Left kidney (tissue), 1 donor: ENCODE measurements at regions not wholly inside any gene's neighbourhood (a gene's known extent, or its start where the extent isn't known, plus 50 kb on each side); places are given as distances from the start of the nearest gene placed in this dataset.

Source experiments
- DNase-seq: peaks from one replicate; pipeline ENCODE4 v3.0.0-alpha.2; 2013

GRCh38 chr4:23166919-23167318 is 474.2 kb downstream of the GBA3 start:
- no peak for DNase-seq

- DNase-seq, result no peak
Observed at GRCh38 chr4:23166407-23166806, 473.7 kb downstream of the GBA3 start.

DNA sequence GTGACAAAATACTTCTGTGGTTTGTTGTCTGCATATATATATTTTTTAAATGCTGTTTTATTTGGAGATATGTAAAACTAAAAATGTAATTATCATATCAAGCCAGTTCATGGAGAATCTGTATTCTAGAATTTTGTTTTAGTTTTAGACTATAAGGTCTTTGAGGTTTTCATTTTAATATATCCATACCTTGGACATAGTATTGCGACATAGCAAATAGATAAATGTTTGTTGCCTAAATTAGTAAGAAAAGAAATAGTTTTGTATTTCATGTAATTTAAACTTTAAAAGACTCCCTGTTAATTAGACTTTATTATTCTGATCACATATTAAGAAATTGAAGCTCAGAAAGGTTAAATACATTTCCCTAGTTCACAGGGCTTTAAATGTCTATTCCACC is 472.9 kb downstream of the GBA3 start:
- no peak for DNase-seq

DNA sequence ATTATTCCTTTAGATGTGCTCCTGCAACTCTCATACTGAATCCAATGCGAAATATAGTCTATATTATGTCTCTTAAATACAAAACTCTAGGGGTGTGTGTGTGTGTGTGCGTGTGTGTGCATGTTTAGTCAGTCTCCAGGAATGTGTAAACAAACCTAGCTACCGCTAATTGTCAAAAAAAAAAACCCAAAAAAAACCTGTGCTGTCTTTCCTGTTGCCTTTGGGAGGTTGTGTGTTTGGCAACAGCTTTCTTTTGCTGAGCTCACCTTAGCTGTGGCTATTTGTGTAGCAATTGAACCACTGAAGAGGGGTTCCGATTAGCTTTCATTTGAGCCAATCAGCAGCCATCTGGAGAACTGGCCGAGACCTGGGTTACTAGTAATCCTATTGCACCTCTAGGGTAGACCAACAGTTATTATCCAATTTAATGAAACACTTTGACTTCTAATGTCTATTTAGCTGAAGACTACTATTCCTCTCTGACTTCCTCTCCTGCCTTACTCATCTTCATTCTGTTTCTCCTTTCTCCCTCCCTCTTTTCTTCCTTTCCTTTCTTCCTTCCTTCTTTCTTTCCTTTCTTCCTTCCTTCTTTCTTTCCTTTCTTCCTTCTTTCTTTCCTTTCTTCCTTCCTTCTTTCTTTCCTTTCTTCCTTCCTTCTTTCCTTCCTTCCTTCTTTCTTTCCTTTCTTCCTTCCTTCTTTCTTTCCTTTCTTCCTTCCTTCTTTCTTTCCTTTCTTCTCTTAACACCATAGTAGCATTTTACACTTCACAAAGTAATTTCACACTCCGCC is 471.1 kb downstream of the GBA3 start:
- no peak for DNase-seq

- no peak for DNase-seq
Observed at GRCh38 chr4:23162275-23162674, 469.5 kb downstream of the GBA3 start.

DNA sequence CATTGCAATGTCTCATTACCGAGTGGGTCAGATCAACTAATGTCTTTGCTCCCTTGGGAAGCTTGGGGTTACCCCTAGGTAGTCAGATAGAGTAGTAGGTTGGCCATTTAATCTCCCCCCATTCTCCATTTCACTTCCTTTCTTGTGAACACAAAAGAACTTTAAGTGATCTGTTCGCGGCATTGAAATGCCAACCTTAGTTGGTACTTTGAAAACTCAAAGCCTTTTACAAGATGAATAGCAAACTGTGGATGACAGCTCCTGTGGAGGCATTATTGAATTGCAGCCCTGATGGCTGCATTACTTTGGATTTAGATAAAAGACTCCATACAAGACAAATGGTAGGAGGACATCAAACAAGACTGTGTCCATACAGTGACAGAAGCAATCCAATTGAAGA is 469.1 kb downstream of the GBA3 start:
- DNase-seq, result no peak

DNA sequence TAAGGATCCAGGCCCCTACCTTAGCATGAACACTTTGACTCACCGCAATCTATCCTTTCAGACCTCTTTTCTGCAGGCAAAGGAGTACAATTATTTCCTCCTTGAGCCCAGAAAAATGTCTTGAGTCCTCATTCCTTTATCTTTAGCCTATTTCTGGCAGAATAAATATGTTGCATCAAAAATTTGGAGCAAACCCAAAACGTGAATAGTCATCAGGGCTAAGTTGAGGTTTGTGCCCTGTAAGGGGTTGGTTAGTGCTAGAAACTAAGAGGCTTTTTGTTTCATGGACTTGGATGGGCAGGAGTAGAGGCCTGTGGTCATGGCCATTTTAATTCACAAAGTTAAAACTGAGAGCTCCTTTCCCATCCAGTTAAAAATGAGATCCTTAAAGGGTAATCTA is 460.3 kb downstream of the GBA3 start:
- no peak for DNase-seq

- DNase-seq, result no peak
Observed at GRCh38 chr4:23149815-23150214, 457.1 kb downstream of the GBA3 start.

- DNase-seq, result no peak
Observed at GRCh38 chr4:23144707-23145106, 452.0 kb downstream of the GBA3 start.

DNA sequence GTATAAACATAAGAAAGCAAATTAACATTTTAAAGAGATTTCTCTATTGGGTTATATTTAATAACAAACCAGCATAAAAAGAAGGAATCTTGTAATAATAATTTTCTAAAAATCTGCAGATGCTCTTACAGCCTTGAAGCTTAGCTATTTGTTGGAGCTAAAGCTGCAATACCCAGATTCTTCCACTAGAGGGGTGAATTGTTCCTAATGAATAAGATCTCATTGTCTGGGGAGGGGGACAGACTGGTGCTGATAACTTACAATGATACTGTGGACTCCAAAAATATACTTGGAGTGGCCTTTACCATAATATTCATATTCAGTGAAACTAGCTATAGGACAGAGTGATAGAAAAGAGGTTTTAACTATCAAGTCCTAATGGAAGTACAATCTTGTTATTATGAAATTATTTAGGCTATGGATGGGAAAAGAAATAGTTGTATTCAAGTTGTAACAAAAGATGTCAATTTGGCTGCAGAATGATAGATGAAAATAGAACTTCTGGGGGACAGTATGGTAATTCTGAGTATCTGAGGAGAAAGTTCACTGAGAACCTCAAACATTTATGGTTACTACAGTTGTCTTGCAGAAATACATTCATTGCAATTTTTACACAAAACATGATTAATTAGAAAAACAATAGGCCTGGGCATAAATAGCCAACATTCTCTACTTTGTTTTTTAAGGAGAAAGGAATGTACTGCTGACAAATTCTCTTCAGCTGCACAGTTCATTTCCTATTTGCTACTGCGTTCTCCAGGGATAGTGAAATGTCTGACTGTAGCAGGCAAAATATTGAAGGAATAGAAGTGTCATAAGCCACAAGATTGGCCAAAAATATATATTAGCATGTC is 443.3 kb downstream of the GBA3 start:
- peak; percentile 33 for DNase-seq

DNA sequence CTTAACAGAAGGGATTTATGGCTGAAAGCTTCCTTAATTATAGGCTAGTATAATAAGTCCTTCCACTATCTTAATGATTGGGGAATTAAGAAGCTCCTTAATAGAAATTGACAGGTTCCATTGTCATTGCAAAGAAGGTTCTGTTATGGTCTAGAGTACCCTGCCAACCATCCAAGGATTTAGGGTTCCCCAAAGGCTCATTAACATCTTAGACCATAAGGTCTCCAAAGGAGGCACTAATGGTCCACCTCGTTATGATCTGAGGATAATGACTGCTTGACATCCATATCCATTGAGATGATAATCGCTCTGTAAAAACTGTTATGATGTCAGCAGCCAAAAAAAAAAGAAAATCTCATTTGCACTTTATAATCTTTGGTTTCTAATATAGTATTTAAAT is 441.6 kb downstream of the GBA3 start:
- DNase-seq, result no peak

DNA sequence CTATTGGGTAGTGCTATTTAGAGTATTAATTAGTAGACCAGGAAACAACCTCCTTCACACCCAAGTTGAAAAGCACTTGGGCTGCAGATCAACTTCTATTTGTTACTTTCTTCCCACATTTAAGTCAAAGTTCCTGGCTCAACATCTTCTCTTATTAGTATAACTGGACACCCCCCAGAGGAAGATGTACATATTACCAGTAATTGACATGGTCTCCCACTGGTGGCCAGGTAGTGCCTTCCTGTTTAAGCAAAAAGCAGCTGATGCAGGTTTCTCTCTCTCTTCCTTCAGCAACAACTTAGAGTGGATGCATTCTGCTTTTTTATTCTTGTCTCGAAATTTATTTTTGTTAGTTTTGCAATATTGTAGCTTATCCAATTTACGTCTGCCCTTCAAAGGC is 438.1 kb downstream of the GBA3 start:
- no peak for DNase-seq

DNA sequence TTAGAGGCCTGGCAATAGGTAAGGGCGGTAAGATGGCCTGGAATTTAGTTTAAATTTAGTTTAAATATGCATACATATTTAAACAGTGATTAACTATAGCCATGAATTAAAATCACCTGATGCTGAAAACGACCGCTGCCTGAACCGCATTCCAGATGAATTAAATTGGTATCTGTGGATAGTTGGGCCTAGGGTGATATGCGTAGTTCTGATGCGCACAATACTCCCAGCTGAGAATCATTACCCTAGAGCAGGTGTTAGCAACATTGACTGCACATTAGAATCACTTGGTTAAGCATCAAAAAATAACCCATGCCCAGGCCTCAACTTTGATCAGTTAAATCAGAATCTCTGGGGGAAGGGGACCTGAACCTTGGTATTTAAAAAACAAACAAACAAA is 432.4 kb downstream of the GBA3 start:
- DNase-seq, result no peak

DNA sequence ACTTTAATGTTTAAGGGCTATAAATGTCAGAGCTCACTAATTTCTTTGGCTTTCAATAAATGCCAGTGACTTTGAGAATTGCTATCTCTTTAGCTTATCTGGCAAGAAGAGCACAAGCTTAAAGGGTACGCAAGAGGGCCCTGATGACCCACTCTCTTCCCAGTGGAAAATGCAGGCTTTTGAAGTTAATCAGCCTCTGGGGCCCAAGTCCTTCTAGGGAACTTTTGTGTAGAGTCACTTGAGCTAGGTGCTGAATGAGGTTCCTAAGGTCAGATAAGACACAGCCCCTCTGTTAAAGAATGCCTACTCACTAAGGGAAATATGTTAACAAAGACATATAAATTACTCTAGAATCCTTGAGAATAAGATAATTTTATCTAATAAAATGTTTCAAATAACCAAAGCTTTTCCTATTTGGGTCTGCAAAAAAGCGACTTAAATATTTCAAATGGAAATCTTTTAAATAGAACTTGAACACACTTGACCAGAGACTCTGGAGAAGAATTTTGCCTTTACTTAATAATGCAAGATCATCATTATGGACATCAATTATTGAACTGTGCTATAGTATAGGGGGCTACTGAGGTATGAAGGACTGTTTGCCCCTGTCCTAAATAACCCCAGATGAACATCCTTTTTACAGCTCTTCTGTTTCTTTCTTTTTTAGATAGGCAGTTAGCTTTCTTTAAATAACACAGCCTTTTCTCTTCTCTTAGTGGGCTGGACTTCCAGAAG is 430.1 kb downstream of the GBA3 start:
- DNase-seq, result no peak

- DNase-seq, result no peak
Observed at GRCh38 chr4:23120374-23120773, 427.6 kb downstream of the GBA3 start.

GRCh38 chr4:23117826-23118225 is 425.1 kb downstream of the GBA3 start:
- no peak for DNase-seq

- no peak for DNase-seq
Observed at GRCh38 chr4:23114538-23114937, 421.8 kb downstream of the GBA3 start.

- DNase-seq, result no peak
Observed at GRCh38 chr4:23113104-23113503, 420.4 kb downstream of the GBA3 start.

GRCh38 chr4:23106516-23106915 is 413.8 kb downstream of the GBA3 start:
- DNase-seq, result no peak

DNA sequence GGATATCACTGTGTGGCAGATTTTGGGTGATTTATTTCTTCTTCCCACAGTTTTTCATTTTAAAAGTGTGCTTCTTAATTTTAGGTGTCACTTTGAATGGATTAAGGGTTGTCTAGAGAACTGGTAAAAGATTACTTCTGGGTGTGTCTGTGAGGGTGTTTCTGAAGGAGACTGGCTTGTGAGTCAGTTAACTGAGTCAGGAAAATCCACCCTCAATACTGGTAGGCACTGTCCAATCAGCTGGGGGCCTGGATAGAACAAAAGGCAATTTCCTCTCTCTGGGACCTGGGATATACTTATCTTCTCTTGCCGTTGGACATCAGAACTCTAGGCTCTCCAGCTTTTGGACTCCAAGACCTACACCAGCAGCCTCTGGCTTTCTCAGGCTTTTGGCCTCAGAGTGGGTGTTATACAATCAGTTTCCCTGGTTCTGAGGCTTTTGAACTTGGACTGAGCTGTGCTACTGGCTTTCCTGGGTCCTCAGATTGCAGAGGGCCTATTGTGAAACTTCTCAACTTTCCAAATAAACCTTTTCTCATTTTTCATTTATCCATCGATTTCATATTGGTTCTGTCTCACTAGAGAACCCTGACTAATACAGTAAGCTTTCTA is 413.1 kb downstream of the GBA3 start:
- no peak for DNase-seq

GRCh38 chr4:23097251-23097650 is 404.5 kb downstream of the GBA3 start:
- no peak for DNase-seq

- no peak for DNase-seq
Observed at GRCh38 chr4:23091711-23092110, 399.0 kb downstream of the GBA3 start.

DNA sequence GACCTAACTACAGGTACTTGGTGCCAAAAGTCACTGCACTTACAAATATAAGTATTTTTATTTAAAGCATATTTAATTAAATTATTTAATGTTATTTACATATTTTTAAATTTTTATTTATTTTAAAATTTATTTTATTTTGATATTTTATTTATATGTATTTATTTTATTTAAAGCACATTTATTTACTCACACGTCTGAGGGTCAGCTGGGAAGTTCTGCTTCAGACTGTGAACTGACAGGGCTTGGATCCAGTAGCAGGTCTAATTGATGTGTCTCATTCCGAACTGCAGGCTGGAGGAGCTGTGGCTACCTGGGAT is 392.5 kb downstream of the GBA3 start:
- DNase-seq, result no peak
